HG02763 (cell line): ENCODE measurements at regions not wholly inside any gene's neighbourhood (a gene's known extent, or its start where the extent isn't known, plus 50 kb on each side); places are given as distances from the start of the nearest gene placed in this dataset.
A peak's percentile ranks its signal among the peaks of the same experiment; 100 is the strongest.
"Not testable (repeated sequence)": the region's sequence is repeated elsewhere in the genome, so short reads cannot be mapped to it uniquely, and the experiment has no call there.

ENCODE experiments used
- ATAC-seq: cut with Tn5 transposase; IDR thresholded peaks from one replicate; pipeline ENCODE4 v1.9.1; 2021; ENCODE audit warnings: mild to moderate bottlenecking, moderate library complexity; ENCODE audit not compliant: unreplicated experiment

DNA sequence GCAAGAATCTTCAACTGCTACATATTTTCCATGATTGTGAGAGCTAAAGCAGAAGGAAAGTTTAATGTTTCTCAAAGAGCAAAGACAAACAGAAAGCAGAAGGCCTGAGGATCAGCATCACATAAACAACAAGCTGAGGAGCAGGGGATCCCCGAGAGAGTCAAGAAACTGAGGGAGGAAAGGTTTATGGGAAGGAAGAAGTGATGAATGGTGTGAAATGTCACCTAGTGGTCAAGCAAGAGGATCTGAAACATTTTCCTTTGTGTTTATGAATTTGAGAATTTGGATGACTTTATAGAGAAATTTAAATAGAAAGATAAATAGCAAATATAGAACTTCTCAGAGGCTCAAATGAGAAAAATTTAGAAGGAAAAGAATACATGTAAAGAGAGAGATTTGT, 481.9 kb downstream of the CHSY3 start:
- ATAC-seq = no peak

DNA sequence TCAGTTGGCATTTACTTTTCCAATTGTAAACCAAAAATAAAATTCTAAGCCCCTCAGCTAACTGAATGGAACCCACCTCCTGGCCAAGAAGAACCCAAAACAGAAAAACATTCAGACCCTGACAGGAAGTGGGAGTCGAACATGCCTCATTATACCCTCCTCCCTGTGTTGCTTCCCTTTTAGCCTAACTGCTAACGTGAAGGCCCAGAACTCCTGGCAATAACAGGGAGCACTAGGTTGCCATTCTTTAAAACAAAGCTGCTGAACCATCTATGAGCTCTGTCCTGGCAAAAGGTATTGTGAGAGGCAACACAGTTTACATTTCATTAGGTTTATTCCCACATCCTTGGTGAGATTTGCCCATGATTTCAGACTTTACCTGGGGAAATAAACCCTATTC, 481.4 kb downstream of the CHSY3 start:
- ATAC-seq = no peak

DNA sequence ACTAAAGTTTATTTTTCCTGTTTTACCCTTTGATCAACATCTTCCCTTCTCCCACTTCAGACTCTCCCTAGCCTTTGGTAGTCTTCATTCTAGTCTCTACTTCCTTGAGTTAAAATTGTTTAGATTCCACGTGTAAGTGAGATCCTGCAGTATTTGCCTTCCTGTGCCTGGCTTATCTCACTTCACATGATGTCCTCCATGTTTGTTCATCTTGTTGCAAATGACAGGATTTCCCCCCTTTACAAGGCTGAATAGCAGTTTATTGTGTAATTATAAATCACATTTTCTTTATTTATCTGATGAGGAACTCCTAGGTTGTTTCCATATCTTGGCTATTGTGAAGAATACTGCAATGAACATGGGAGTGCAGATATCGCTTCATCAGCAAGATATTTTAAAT, 461.7 kb downstream of the CHSY3 start:
- no peak for ATAC-seq

DNA sequence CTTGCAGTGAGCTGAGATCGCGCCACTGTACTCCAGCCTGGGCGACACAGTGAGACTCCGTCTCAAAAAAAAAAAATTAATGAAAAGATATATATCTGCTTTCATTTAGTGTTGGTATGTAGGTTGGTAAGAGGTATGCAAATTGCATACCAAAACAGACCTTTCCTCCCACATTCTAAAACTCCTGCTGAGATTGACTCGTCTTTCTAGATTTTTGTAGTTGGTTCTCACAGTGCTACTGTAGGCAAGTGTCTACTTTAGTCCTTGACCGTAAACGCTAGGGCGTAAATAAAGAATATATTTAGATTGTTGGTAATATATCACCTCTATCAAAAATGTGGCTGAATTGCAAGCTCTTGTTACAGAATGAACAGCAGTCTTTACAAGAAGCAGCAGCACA, 445.9 kb downstream of the CHSY3 start:
- no peak for ATAC-seq

DNA sequence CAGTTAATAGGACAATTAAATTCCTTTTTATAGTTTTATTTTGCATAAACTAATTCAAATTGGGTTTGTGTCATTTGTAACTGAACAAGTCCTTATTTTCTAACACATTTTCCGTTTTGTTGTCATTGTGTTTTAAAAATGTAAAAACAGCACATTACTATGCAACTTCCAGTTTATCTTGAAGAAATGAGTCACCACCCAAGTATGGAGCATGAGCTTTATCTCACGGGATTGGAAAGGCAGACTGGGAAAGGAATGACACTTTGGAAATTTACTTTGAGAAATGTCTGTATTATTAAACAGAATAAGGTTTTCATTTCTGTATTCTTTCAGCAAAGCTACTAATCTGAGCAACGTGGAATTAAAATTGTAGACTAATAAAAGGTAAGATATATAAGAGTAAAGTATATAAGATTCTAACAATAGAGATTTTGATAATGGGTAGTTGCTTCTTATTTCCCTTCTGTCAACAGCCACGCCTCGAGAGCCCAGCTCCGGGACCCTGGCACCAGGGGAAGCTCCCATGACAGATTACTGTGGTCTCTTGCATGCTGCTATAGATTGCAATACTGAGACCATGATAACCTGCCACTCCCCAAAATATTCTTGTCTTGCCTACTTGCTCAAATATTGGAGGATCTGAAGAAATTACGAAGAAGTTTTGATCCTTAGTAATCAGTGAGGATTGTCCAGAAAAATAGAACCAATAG, 433.1 kb downstream of the CHSY3 start:
- no peak for ATAC-seq

DNA sequence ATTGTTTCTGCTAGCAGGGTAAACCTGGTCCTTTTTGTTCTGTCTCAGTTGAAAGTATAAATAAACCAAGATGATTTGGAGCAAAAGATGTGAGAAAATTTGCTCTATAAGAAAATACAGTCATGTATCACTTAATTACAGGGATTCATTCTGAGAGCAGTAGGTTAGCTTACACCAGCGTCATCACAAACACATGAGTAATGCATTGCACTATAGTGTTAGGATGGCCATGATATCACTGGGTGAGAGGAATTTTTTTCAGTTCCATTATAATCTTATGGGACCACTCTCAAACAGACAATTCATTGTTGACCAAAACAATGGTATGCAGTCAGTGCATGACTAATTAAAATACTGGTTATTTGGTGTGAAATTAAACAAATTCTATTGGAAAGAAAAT, 430.9 kb downstream of the CHSY3 start:
- ATAC-seq = no peak

DNA sequence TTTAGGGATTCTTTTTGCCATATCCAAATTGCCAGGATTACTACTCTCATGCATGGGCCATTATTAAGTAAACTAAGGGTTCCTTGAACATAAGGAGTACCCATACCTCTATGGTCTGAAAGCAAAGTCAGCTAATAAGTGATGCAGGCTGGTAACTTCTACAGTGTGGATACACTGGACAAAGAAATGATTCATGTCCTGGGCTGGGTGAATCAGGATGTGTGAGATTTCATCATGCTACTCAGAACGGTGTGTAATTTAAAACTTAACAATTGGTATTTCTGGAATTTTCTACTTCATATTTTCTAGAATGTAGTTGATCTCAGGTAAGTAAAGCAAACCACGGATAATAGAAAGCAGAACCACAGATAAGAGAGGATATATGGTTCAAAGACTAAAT, 428.8 kb downstream of the CHSY3 start:
- ATAC-seq = no peak

DNA sequence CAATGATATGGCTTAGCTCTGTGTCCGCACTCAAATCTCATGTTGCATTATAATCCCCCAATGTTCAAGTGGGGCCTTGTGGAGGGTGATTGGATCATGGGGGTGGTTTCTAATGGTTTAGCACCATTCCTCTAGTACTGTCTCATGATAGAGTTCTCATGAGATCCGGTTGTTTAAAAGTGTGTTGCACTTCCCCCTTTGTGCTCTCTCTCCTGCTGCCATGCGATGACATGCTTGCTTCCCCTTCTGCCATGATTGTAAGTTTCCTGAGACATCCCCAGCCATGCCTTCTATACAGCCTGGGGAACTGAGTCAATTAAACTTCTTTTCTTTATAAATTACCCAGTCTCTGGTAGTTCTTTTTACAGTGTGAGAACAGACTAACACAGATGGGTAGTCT, 427.1 kb downstream of the CHSY3 start:
- ATAC-seq = no peak

DNA sequence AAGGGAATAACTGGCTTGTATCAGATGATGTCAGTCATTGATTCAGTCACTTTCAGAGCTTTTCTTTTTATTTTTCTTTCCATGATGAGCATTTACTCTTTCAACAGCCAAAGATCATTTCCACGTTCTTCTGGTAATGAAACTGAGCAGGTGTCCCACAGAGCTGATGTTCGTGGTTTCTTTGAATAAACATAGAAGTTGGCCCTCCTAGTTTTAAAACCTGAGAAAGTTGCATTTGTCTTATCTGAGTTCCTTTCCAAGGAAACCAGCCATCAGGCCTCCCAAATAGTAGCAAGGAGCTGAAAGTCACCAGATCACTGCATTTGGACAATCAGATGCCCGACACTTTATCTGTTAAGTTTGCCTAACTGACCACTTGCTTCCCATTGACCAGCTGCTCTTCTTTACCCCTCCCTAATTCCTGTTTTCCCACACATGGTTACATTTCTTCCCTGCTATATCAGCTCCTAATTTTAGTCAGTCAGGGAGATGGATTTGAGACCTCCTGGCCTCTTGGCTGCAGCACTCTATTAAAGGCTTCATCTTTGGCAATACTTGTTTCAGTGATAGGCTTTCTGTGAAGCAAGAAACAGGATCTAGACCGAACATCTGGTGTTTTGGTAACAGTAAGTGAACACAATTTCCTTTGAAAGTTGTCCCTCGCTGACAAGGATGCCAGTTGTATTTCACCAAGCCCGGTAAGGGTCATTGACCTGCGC, 420.8 kb downstream of the CHSY3 start:
- ATAC-seq = no peak

DNA sequence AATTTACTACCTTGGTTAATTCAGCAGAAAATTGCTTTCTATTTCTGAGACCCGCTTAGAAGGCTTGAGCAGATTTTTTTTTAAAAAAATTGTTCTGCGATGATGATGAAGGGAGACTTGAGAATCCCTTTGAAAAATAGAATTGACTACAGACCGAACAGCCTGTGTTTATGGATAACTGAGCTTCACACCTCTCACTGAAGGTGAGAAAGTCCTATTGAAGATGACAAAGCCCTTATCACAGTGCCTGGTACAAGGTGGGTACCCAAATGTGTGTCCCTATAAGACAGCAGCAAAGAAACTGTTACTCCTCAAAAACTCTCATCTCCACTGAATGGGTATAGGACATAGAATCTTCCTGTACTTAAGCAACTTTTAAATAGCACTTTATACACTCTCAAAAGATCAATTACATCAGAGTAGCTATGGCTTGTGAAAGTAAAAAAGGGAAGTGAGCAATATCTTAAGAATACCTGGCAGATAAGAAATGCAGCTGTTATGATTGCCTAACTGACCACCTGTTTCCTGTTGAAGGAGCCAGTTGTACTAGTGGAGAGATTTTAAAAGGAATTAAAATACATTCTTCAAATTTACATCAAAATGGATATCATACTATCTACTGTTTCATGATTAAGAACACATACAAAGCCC, 419.7 kb downstream of the CHSY3 start:
- peak; percentile 100 for ATAC-seq

DNA sequence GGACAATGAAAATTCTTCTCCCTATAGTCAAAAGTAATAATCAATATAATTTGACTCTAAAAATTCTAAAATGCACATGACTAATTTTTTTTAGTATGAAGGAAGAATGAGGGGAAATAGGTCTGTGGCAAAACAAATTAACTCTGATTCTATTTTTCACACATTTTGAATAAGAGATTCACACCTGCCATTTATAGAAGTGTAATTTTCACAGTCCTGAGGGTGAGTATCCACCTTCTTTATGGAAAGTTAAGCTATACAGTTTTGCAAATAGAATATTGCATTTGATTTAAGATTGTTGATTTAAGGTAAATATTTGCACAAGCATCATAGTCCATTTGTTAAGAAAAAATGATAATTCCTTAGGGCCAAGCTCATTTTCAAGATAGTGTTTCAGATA, 417.7 kb downstream of the CHSY3 start:
- ATAC-seq = no peak

DNA sequence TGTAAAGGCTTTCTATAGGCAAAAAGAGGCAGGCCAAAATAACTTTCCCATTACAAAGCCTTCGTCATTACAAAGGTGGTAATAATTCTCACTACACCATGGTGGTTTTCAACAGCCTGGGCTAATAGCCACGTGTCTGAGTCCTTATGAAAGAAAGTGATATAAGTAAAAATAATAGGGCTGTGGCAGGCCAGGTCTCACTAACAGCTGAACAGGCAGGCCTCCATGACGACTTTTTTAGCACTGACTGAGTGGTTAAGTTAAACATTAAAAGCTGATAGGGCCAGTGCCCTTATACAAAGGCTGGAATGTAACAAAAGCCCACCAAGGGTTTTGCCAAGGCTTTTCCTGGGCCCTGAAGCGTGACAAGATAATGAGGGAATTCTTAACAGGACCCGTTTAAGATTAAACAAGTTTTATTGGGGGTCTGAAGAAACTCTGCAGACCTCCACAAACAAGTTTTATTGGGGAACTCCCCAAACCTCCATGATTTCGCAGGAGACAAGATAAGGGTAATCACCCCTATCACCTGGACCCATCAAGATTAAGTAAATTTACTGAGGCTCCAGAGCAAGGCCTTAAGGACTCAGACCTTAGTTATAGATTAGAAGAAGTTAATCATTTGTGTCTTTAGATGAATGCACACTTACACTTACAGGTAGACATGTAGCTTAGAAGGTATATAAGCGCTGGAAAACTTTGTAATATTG, 412.9 kb downstream of the CHSY3 start:
- peak; percentile 81 for ATAC-seq

DNA sequence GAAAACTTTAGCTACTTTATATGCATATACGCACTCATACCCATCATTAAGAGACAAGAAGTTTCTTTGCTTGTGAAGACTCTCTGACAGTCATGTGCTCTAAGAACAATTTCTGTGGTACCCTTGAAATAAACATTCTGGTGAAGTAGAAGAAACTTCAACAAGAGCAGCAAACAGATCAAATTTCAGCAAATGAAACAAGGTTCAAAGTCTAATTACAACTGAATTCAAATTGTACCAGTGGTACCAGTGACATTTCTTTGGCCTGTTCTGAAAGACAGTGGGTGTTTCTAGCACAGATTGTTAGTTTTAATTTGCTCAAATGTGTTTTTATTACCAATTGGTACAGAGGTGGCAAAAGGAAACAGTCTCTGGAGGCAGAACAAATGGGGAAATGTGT, 391.0 kb downstream of the CHSY3 start:
- ATAC-seq = no peak

DNA sequence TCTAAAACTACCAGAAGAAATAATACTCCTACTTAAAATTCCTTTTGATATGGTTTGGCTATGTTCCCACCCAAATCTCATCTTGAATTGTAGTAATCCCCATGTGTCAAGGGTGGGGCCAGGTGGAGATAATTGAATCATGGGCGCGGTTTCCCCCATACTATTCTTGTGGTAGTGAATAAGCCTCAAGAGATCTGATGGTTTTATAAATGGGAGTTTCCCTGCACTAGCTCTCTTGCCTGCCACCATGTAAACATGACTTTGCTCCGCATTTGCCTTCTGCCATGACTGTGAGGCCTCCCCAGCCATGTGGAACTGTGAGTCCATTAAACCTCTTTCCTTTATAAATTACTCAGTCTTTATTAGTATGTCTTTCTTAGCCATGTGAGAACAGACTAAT, 390.5 kb downstream of the CHSY3 start:
- not testable (repeated sequence) for ATAC-seq

DNA sequence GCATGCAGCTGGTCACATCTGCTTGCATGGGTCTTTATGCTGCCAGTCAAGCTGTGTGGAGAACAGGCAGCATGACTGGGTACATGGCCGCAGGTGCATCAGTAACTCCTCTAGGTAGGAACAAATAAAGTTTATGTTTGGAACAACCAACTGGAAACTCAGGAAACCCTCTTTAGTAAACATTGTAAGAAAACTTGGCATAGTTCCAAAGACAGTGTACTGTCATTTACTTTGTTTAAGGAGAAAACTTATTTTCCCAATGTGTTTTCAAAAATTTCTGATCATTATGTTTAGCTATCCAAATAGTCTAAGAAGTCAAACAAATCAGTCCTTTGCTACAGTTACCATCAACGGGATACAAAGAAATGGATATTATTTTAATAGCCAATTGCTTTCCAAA, 386.0 kb downstream of the CHSY3 start:
- no peak for ATAC-seq

DNA sequence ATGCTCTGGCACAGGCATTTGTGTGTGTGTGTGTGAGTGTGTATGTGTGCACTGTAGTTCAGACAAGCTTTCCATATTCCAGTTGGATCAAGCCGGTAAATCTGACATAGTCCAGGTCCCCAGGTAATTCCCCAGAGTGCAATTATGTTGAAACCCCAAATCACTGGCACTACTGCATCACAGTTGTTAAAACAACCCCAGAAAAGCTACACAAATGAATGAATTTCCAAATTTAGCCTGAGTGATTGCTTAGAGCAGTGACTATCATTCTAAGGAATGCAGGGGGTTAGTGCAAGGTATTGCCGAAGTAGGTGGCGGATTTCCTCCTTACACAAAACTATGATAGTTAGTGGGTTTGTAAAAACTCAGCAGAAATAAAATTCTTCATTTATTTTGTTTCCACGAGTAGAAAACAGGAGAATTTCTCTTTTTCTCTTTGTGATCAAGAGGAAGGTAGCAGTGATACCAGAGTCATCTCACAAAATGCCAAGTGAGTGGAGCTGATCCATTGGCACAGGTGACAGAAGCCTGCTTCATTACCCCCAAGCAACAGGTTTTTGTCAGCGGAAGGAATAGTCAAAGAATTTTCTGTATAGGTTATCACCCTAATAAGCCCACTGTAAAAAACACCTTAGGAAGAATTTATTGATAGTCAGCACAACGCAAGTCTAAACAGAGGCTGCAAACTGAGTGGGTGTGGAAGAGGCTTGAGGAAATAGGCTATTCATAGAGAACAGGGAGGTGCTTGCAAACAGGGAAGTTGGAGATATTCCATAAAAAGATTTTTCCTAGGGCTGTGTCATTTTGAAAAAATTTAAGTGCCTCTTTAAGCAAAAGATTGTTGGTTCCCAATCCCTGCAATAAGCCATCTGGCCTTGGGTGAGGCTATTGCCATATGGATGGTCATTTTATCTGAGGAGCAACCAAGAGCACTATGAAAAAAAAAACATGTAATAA, 385.1 kb downstream of the CHSY3 start:
- ATAC-seq = no peak

DNA sequence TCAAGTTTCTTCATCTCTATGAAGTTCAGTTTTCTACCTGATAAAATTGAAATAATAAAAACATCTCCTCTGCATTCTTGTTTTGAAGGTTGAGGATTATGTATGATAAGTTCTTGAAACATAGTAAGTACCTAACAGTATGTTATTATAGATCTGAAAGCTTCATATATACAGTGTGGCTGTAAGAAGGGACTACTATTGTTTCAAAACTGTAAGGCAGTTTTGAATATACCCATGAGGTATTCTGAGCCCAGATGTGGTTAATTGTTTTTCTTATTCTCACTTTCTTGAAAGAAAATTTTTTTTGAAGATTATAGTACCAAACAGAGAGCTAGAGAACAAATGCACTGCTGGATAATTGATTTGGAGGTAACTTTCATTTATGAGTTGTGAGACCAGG, 383.2 kb downstream of the CHSY3 start:
- no peak for ATAC-seq

DNA sequence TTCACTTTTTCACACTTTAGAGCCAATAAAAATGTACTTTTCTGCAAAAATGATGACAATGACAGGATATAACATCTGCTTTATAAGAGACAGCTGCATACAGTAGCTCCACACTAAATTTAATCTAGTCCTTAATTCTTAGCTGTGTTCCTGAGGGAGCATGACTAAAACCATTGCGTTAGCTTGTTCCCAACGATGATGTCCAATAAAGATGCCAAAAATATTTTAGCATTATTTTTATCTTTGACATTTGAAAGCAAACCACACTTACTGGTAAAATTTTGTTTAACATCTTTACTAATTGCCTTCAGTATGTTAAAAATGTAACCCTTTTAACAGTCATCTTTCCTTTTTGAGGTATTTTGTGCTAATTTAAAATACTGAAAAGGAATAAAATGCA, 382.7 kb downstream of the CHSY3 start:
- no peak for ATAC-seq

DNA sequence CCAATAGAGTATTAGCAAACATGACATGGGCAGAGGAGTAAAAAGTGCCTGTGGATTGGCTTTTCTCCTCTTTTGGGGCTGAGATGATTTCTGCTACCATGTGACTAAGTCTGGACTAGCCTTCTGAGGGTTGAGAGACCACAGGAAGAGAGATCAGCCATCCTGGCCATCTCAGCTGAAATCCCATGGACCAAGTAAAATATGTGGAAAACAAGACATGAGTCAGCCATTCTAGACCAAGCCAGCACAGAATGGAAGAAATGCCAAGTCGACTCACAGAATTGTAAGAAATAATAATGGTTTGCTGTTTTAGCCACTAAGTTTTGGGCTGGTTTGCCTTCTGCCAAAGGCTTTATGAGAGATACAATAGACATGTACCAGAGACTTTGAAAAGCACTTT, 377.8 kb downstream of the CHSY3 start:
- ATAC-seq = no peak

DNA sequence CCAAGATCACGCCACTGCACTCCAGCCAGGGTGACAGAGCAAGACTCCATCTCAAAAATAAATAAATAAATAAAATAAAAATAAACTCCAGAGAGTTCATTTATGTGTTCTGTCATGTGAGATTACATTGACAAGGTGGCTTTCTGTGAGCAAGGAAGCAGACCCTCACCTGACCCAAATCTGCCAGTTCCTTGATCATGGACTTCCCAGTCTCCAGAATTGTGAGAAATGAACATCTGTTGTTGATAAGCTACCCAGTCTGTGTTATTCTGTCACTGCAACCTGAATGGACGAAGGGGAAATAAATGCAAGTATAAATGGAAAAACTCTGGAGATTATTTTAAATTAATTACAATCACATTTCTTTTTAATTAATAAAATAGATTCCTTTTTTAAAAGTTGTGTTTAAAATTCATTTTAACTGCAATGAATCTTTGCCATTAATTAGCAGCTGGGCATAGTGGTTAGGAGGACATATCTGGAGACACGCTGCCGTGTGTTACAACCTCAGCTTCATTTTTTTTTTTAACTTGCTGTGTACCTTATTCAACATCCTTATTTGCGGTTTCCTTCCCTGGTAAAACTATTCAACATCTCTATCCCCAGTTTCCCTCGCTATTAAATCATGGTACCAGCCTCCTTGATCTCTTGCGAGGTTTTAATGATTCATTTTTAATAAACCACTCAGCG, 376.4 kb downstream of the CHSY3 start:
- ATAC-seq = no peak
